ENCODE measurements at regions not wholly inside any gene's neighbourhood (a gene's known extent, or its start where the extent isn't known, plus 50 kb on each side); places are given as distances from the start of the nearest gene placed in this dataset.

- Mint-ChIP-seq H3K27me3 (no peaks in the 10 kb centered on the region), H3K4me1 (ENCODE audit: low read depth) (no peaks in the 10 kb centered on the region), H3K27ac (no peak overlapping the region), H3K36me3 (ENCODE audit: low read depth) (no peaks in the 10 kb centered on the region), H3K4me3 (no peak overlapping the region), H3K9me3 (no peaks in the 10 kb centered on the region)
- no peaks in the 10 kb centered on the region for H3K27me3 ChIP-seq (ENCODE audit: control insufficient read depth in 1 of 2, insufficient read depth in 2 of 2, low read length in 2 of 2)
- intact Hi-C loops (cut with DNase I, micrococcal nuclease): no loop called here
- no peaks in the 10 kb centered on the region for H3K4me1 ChIP-seq (ENCODE audit: insufficient read depth, low read length)
- H3K4me3 ChIP-seq (ENCODE audit: low read length): no peak overlapping the region
- no peak for DNase-seq
- ATAC-seq (ENCODE audit: poor library complexity): no peak
- no peak for TF ChIP-seq CTCF (IDR thresholded peaks at IDR 0.05)
- no peaks in the 10 kb centered on the region for H3K36me3 ChIP-seq (ENCODE audit: insufficient read depth, low read length)
- no peak overlapping the region for H3K27ac ChIP-seq (ENCODE audit: low read depth in 1 of 2, low read length in 2 of 2)
- CTCF ChIA-PET: no interaction called here
- POLR2A ChIA-PET: no interaction called here
- H3K9me3 ChIP-seq (ENCODE audit: control insufficient read depth in 1 of 2, insufficient read depth in 1 of 2, low read length in 2 of 2): no peaks in the 10 kb centered on the region
Measured at GRCh38 chr7:81111781-81112540, 193.1 kb upstream of the SEMA3C start.

- Mint-ChIP-seq H3K27me3 (no peaks in the 10 kb centered on the region), H3K27ac (no peak overlapping the region), H3K36me3 (ENCODE audit: low read depth) (no peaks in the 10 kb centered on the region), H3K4me1 (ENCODE audit: low read depth) (no peaks in the 10 kb centered on the region), H3K4me3 (no peak overlapping the region), H3K9me3 (no peaks in the 10 kb centered on the region)
- CTCF ChIA-PET: no interaction called here
- Histone ChIP-seq H3K9me3 (ENCODE audit: control insufficient read depth in 1 of 2, insufficient read depth in 1 of 2, low read length in 2 of 2) (no peaks in the 10 kb centered on the region), H3K27me3 (ENCODE audit: control insufficient read depth in 1 of 2, insufficient read depth in 2 of 2, low read length in 2 of 2) (no peaks in the 10 kb centered on the region), H3K36me3 (ENCODE audit: insufficient read depth, low read length) (no peaks in the 10 kb centered on the region), H3K4me3 (ENCODE audit: low read length) (no peak overlapping the region), H3K27ac (ENCODE audit: low read depth in 1 of 2, low read length in 2 of 2) (no peak overlapping the region), H3K4me1 (ENCODE audit: insufficient read depth, low read length) (no peaks in the 10 kb centered on the region)
- TF ChIP-seq CTCF (IDR thresholded peaks at IDR 0.05): no peak
- ATAC-seq (ENCODE audit: poor library complexity) (no peak), DNase-seq (no peak)
- POLR2A ChIA-PET: no interaction called here
- intact Hi-C loops (cut with DNase I, micrococcal nuclease): no loop called here
Measured at GRCh38 chr7:81111358-81111757, 192.5 kb upstream of the SEMA3C start.

- no peak overlapping the region for H3K27ac Mint-ChIP-seq
- no peaks in the 10 kb centered on the region for H3K36me3 Mint-ChIP-seq (ENCODE audit: low read depth)
- no peaks in the 10 kb centered on the region for H3K4me1 Mint-ChIP-seq (ENCODE audit: low read depth)
- H3K9me3 ChIP-seq (ENCODE audit: control insufficient read depth in 1 of 2, insufficient read depth in 1 of 2, low read length in 2 of 2): no peaks in the 10 kb centered on the region
- H3K9me3 Mint-ChIP-seq: no peaks in the 10 kb centered on the region
- H3K4me1 ChIP-seq (ENCODE audit: insufficient read depth, low read length): no peaks in the 10 kb centered on the region
- H3K36me3 ChIP-seq (ENCODE audit: insufficient read depth, low read length): no peaks in the 10 kb centered on the region
- H3K27me3 ChIP-seq (ENCODE audit: control insufficient read depth in 1 of 2, insufficient read depth in 2 of 2, low read length in 2 of 2): no peaks in the 10 kb centered on the region
- intact Hi-C loops (cut with DNase I, micrococcal nuclease): no loop called here
- H3K4me3 Mint-ChIP-seq: no peak overlapping the region
- no peak overlapping the region for H3K4me3 ChIP-seq (ENCODE audit: low read length)
- POLR2A ChIA-PET: no interaction called here
- ATAC-seq (ENCODE audit: poor library complexity) (no peak), DNase-seq (no peak)
- no peaks in the 10 kb centered on the region for H3K27me3 Mint-ChIP-seq
- no peak for TF ChIP-seq CTCF (IDR thresholded peaks at IDR 0.05)
- CTCF ChIA-PET: no interaction called here
- no peak overlapping the region for H3K27ac ChIP-seq (ENCODE audit: low read depth in 1 of 2, low read length in 2 of 2)
Measured at GRCh38 chr7:81110673-81111072, 191.8 kb upstream of the SEMA3C start.
